Smooth muscle cell of the brain vasculature (primary cell): ENCODE measurements at regions not wholly inside any gene's neighbourhood (a gene's known extent, or its start where the extent isn't known, plus 50 kb on each side); places are given as distances from the start of the nearest gene placed in this dataset.

Experiments
- DNase-seq: peaks from one replicate; pipeline ENCODE4 v3.0.0-alpha.2; 2012; ENCODE audit warnings: low read depth, low spot score

DNA sequence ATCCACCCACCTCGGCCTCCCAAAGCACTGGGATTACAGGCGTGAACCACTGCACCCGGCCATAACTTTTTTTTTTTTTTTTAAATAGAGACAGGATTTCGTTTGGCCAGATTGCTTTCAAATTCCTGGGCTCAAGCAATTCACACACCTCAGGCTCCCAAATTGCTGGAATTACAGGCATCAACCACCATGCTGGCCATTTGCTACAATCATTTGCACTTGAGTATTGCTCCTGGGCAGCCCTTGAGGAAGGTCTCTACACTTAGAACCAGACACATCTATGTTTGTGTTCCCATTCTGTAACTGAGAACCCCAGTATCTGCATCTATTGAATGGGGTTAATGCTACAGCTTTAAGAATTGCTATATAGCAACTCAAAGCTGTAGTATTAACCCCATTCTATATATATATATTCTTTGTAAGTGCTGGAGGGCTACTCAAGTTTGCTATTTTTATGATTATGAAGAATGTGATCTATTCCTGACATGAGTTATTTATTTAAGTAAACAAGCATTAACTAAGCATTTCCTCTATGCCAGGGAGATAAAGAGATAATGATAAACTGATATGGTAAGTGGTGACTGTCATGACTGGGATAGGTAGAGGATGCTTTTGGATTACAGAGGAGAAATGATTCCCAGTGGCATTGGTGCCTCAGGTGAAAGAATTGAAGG, 496.5 kb upstream of the TNC start:
- no peak for DNase-seq

DNA sequence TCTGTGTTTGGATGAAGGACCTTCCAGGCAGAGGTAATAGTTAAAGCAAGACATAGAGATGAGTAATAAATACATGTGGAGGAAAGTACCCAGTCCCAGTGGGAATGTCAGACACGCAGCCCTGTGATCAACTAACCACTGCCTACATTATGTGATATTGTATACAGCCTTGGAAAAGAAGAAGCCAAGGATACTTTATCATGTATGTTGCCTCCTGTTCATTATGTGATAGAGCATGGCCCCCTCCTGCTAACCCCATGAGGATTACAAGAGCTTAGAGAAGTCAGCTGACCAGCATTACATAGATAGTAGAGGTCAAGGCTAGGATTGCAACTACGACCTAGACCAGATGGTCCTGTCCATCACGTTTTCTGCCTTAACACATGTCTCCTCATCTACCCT, 497.0 kb upstream of the TNC start:
- DNase-seq, result no peak

DNA sequence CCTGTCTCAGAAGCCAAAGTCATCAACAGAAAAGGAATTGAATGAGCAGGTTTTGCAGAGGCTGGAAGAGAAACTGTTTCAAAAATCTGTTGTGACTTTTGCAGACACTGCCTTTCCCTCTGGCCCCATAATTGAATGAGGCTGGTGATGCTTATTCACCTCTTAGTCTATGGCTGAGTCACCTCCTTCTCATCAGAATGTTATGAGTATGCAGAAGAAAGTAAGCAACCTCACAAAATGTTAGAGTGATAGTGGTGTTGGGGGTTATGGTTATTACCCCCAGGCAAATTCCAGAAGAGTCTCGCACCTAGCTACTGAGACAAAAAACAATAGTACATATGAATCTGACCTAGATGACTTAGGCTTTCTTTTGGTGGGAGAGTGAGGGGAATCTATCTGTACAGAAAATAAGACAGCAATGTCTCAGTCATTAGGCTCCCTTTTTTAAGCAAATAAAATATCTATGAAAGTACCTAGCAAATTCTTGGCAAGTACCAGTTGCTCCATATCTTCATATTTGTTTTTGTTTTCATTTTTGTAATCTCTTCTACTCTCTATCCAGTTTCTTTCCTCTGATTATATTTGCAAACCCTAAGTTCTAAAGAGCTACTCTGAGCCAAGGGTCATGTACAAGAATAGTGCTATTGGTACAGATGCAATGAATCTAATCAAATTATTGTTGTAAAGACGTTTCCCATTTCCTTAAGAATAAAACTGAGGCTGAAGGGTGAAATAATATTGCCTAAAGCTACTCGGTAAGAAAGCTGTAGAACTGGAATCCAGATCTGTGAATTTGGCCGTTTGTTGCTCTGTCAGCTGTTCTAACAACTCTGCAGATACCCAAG, 498.1 kb upstream of the TNC start:
- no peak for DNase-seq

DNA sequence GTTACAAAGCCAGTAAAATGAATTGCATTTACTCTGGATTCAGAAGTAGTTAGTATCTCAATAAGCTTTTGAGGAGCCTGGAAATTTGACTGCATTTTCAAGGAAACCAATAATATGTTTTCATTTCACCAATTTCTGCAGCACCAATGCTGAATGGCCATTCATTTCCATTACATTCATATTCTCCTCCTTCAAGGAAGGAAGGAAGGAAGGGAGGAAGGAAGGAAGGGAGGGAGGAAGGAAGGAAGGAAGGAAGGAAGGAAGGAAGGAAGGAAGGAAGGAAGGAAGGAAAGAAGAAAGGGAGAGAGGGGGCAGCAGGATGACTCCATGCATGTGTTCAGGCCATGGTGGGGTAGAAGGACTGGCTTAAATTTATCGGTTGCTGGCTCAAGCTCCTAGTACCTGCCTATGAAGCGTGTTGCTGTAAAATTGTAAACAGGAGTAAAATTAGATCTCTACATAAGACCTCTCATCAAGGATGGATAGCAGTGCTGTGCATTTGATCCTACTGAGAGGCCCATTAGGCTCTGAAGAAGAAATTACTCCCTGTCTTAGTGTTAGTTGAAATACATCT, 498.8 kb upstream of the TNC start:
- no peak for DNase-seq

DNA sequence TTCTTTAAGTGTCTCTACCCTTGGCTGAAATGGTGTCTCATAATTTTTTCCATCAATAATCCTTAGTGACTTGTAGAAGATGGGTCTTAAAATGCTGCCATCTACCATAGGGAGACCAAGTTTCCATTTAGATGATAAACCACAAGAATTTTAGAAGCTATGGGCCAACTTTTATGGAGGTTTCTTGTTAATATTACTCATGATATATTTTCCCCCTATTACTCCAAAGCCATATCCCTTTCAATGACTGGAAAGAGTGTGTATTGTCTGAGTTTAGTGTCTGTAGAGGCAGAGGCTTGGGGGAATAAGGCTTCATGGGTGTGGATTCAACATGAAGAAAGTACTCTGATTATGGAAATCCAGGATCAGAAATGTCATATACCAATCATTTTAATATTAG, 507.3 kb upstream of the TNC start:
- DNase-seq, result no peak

DNA sequence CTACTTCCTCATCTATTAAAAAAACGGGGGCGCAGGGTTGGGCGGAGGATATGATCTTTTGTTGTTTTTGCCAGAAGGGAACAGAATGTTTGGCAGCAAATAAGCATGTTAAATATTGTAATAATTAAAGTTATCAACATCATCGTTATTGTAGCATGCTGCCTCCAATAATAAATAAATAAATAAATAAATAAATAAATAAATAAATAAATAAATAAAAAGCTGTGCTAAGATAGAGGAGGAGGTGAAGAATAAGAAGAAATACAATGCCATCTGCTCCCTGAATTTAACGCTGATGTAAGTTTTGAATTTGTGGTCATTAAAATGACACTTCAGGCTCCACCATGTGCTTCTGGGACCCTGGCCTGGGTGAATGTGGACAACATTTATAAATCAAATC, 508.0 kb upstream of the TNC start:
- DNase-seq, result no peak

DNA sequence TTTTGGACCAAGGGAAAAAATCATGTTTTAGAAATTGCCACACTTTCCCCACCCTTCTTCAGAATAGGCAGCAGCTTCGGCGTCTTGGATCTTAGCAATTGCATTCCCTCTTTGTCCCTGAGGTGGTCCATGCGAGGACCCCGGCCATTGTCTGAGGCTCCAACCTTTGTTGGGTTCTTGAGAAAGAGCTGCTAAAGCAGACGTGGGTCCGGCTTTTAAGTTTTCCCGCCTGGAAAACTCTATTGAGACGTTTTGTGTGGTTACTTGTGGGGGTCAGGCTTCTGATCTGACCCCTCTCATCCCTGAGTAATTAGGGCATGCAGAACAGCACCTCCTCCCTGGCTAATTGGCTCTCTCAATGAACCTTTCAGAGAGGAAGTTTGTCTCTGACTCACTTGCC, 509.6 kb upstream of the TNC start:
- no peak for DNase-seq

DNA sequence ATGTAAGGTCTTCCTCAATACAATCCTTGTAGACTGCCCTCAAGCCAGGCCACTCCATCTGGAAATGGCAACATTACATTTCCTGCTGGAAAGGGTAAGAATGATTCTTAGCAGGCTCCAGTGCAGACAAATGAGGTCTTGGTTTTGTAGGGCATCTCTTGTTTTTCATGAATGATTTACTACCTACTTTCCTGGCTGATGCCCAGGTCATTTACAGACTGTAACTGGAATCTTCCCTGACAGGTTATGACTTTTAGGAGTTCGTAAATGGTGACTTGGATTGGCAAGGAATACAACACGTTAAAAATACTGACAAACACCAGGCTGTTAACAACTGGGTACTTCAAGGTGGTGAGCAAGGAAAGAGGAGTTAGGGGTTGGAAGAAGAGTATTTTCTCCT, 510.5 kb upstream of the TNC start:
- DNase-seq, result no peak

DNA sequence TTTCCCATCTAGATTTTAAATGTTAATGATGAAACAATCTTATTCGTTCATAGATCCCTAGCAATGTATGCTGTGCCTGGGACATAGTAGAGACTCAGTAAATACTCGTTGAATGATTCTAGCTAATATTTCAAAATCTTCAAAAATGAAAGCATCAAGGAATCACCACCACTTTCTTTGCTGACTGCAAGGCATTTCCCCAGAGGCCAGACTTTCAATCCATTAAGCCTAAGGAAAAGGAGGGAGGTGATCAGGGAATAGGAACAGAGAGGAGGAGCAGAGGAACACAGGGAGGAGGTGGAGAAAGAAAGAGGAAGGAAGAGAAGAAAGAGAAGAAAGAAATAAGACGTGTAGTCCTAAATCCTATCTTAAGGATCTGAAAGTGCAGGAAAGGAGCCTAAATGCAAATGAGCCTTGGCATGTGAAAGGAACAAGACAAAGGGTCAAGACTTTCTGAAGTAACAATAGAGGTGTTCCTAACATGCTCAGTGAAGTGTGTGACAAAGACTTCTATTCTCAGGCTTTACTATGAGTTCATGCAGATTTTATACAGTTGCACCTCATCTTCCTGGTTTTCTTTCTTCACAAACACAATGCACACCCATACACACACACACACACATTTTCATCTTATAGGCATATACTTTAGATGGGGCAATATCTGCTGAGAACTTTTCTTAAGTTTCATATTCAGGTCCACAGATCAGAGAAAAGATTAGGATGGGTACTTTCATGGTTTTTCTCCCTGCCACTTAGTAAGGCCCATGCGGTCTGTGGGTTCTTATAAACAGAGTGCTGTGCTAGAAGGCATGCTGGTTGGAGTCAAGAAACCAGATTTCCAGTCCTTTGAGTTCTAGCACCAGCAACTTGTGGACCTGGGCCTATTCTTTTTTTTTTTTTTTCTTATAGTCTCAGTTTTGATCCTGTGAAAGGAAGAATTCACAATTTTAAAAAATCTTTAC, 512.2 kb upstream of the TNC start:
- no peak for DNase-seq

DNA sequence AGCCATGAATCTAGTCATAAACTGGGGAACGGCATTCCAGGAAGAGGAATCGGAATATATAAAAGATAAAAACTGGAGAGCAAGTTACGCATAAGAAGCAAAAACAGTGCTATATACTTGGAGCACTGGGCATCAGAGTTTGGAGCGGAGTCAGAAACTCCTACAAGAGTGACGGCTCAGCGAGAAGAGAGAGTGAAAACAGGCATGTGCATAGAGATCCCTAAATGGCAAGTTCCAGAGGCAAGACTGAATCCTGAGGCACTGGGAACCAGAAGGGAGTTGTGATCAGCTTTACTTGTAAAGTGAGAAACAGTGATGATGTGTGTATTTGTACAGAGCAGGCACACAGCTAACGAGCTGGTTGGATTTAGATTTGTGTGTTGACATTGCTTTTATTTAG, 514.4 kb upstream of the TNC start:
- DNase-seq, result no peak

DNA sequence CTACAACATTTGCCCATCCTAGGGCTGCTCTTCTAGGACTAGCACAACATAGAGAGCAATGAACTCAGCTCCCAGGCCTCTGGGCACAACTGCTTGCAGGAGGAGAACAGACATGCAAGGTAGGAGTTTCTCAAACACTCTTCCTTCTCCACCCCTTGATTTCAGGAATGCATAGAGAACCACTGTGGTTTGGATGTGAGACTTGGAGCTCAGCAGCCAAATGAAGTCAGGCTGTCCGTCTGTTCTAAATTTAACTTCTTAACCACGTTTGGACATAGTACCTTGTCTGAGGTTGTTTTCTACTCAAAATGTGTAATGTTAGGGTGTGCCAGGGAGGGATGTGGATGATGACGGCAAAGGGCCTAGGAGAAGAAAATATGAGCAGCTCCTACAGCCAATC, 515.1 kb upstream of the TNC start:
- DNase-seq, result no peak

DNA sequence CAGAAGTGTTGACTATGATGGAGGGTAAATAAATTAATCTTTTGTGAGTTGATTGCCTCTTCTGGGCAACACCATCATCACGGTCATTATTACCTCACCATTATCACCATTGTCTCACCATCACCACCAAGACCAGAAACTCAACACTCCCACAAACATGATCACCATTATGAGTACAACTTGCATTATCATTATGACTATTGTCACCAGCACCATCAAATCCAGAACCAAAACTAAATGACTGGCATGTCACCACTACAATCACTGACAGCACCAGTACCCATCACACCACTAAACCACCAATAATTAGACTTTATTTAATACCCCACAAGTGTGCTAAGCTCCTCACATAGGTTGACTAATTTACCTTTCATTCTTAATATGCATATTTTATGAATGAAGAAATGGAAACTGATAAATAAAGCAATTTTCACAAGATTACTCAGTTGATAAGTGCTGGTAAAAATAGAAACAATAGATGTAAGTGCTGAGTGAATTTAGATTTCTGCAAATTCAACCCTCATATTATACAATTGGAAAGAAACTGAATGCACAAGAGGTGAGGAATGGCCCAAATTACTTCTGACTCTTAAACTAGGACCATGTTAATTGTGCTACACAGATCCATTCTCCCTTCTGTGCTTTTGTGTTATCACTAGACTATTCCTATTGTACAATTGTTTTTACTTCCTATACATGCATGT, 517.8 kb upstream of the PAPPA start:
- DNase-seq, result no peak

DNA sequence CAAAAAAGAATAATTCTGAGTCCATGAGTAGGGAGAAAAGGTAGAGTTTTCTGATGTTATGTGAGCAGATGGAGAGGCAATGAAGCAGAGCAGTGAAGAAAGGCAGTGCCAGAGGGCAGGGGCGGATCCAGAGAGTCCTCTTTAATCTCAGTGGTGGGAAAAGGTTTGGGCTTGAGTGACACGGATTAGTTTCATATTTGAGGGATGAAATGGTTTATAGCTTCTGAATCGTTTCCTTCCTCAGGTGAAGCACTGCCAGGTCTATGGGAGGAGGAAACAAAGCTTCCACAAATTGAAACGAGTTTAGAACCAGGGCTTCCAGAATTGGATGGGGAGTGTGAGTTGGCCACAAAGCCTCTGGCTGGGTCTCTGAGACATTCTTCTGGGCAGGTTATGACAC, 517.0 kb upstream of the PAPPA start:
- DNase-seq, result no peak

DNA sequence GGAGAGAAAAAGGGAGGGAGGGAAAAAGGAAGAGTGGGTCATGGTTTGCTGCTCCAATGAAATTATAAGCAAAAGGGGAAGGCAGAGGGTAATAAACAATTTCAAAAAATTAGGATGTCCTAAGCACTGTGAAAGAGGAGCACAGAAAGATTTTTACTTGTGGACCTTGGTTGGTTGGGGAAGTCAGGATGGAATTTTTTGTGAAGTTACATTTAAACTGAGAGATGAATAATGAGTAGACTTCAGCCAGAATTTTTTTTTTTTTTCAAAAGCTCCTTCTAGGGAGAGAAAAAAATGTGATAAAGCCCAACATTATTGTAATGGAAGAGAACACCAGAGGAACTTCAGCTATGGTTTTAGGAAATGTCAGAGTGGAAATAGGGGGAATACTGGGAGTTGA, 515.9 kb upstream of the PAPPA start:
- DNase-seq, result no peak

DNA sequence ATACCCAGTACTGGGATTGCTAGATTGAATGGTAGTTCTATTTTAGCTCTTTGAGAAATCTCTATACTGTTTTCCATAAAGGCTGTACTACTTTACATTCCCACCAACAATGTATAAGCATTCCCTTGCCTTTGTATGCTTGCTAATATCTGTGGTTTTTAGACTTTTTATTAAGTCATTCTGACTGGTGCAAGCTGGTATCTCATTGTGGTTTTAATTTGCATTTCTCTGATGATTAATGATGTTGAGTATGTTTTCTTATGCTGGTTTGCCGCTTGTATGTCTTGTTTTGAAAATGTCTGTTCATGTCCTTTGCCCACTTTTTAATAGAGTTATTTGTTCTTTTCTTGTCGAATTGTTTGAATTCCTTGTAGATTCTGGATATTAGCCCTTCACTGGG, 512.7 kb upstream of the PAPPA start:
- DNase-seq, result no peak

DNA sequence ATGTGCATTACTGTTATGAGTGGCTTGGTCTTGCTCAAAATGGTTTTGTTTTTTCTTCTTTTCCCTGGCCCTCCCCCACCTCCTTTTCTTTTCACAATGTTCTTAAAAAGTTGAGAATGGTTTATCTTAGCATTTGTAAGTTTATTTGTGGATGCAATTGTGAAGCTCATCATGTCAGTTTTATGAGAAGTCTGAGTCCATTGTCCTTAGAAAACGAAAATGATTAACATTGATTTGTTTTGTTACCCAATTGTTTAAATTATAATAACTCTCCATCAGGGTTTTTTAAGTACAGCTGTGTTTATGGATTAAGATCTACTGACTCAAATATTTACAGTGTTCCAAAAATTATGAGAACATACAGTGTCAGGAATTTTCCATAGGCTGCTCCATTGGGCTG, 511.3 kb upstream of the PAPPA start:
- no peak for DNase-seq

DNA sequence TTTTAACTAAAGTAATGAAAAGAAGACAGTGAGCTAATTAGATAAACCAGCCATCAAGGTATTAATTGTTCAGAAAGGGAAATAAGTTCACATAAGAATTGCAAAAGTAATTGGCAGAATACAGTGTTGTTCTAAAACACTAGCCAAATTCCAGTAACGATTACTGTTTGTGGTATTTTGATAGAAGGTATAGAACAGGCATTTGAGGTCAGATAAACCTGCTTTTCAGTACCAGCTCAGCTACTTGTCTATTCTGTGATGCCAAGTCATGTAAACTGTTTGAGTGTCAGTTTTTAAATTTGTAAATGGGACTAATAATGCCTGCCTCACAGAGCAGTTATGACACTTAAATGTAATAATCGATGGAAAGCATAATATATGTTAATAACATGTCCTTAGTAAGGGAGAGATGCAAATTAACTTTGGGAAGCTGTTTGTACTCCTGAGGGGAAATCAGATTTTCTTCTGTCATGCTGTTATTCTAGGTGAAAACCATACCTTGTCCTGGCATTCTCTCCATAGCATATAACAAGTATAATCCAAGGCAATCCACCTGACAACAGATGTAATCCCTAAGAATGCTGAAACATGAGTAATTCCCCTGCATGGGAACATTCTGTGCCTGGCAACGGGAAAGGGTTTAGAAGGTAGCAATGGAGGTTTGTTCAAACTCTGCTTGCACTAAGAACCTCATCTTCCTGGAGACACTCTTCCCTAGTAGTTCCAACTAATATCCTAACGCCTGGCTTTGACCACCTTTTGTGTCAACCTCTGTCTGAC, 509.5 kb upstream of the PAPPA start:
- no peak for DNase-seq

DNA sequence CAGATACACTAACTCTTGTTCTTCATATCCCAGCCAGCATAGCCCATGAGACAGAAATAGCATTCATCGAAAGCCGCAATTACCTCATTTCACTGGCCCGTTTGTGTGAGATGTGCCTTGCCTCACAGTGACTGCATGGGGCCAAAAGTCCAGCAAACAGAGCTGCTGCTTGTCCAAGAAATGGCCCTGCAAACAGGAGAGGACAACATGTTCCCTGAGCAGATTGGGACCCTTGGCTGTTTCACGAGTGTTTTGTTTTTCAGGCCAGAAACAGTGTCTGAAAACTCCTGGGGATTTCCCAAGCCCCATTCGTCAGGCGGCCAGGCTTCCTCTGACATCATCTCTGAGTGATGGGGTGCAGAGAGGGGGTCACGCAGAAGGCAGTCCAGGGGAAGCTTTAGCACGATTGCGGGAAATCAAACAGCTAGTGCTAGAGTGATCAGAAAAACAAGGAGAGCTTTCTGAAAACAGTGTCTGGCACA, 503.6 kb upstream of the PAPPA start:
- peak; percentile 67 for DNase-seq

DNA sequence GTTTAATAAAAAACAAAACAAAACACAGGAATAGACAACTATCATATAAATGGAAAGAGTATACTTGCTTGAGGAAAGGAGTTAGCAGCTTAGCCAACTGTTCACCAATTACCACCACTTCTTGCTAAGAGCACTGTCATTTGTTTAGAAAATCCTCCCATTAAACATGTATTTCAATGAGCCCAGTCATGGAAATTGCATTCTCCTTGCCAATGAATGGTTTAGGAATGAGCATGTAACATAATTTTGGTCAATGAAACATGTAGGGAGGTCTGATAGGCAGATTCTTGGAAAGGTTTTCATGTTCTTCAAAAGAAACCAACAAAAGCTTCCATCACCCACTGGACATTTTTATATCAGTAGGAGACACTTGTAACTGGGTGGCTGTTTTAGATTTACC, 502.8 kb upstream of the PAPPA start:
- DNase-seq, result no peak

DNA sequence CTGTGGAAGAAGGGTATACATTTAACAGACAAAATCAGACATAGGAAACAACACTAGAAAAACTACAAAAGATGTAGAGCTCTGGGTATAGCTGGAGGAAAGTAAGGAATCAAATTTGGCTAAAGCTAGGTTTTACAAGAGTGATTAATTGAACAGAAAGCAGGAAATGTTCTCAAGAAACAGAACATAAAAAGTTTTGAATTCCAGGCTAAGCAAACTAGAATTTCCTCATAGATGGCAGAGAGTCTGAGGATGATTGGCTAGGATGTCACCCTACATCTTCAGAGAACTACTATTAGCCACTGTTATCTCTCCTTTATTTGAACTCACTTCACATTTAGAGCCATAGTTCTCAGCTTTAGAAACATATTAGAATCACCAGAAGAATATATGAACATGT, 502.1 kb upstream of the PAPPA start:
- no peak for DNase-seq
